Liver (tissue), 8 donors: ENCODE measurements at regions not wholly inside any gene's neighbourhood (a gene's known extent, or its start where the extent isn't known, plus 50 kb on each side); places are given as distances from the start of the nearest gene placed in this dataset.

Experiments used
- DNase-seq: peaks from one replicate; pipeline ENCODE4 v3.0.0-alpha.2; 2017; ENCODE audit warnings: low spot score
- H3K27ac ChIP-seq, 2 donors: one replicate each; pipeline ENCODE4 v1.7.0; 2013; ENCODE audit warnings: inconsistent platforms in 2 of 2, low read length in 2 of 2, control low read depth in 1 of 2, low read depth in 1 of 2, mild to moderate bottlenecking in 1 of 2
- H3K27me3 ChIP-seq, 4 donors: one replicate each; pipeline versions ENCODE4 v1.6.1 to v1.7.0; 2013; ENCODE audit warnings: low read length in 3 of 4, inconsistent platforms in 1 of 4, mild to moderate bottlenecking in 1 of 4, moderate library complexity in 1 of 4; ENCODE audit not compliant: control insufficient read depth in 4 of 4, insufficient read depth in 4 of 4
- H3K36me3 ChIP-seq, 4 donors: one replicate each; pipeline versions ENCODE4 v1.6.1 to v1.7.0; 2013; ENCODE audit warnings: low read length in 3 of 4, mild to moderate bottlenecking in 3 of 4, low read depth in 1 of 4, moderate library complexity in 1 of 4; ENCODE audit not compliant: control insufficient read depth in 4 of 4, insufficient read depth in 3 of 4
- H3K4me1 ChIP-seq, 4 donors: one replicate each; pipeline versions ENCODE4 v1.6.1 to v1.7.0; 2013; ENCODE audit warnings: low read length in 3 of 4, mild to moderate bottlenecking in 3 of 4, moderate library complexity in 1 of 4; ENCODE audit not compliant: control insufficient read depth in 4 of 4, insufficient read depth in 4 of 4
- H3K4me3 ChIP-seq, 3 donors: one replicate each; pipeline versions ENCODE4 v1.6.1 to v1.7.0; 2013; ENCODE audit warnings: low read length in 3 of 3, control low read depth in 1 of 3, low read depth in 1 of 3, mild to moderate bottlenecking in 1 of 3
- H3K9ac ChIP-seq, 2 donors: one replicate each; pipeline ENCODE4 v1.7.0; 2013; ENCODE audit warnings: low read length in 2 of 2, mild to moderate bottlenecking in 2 of 2, moderate library complexity in 2 of 2, control low read depth in 1 of 2, low read depth in 1 of 2
- H3K9me3 ChIP-seq, 4 donors: one replicate each; pipeline versions ENCODE4 v1.6.1 to v1.7.0; 2013; ENCODE audit warnings: low read length in 3 of 4; ENCODE audit not compliant: control insufficient read depth in 4 of 4
- CTCF ChIP-seq: fragments of 150-350 bp; IDR thresholded peaks from 2 replicates; pipeline ENCODE4 v1.5.1; 2017; ENCODE audit warnings: improper control_type of control experiment, low read depth, low read length; ENCODE audit not compliant: missing input control
- EGR1 ChIP-seq, 2 donors: IDR thresholded peaks; 2 replicates each; pipeline ENCODE4 v1.6.1; 2016 to 2018; ENCODE audit warnings: antibody characterized with exemption in 2 of 2, low read depth in 2 of 2
- FOXA1 ChIP-seq: IDR thresholded peaks from 2 replicates; pipeline ENCODE4 v1.6.1; 2016; ENCODE audit warnings: antibody characterized with exemption
- FOXA2 ChIP-seq: IDR thresholded peaks from 2 replicates; pipeline ENCODE4 v1.6.1; 2016; ENCODE audit warnings: antibody characterized with exemption
- HNF4A ChIP-seq, 2 donors: conservative IDR thresholded peaks; 2 replicates each; pipeline ENCODE4 v1.6.1; 2016; ENCODE audit warnings: antibody characterized with exemption in 2 of 2, mild to moderate bottlenecking in 2 of 2
- HNF4G ChIP-seq: IDR thresholded peaks from 2 replicates; pipeline ENCODE4 v1.6.1; 2016; ENCODE audit warnings: antibody characterized with exemption
- MAX ChIP-seq: IDR thresholded peaks from 2 replicates; pipeline ENCODE4 v1.6.1; 2016; ENCODE audit warnings: antibody characterized with exemption
- NR2F2 ChIP-seq: IDR thresholded peaks from 2 replicates; pipeline ENCODE4 v1.6.1; 2016; ENCODE audit warnings: antibody characterized with exemption
- RAD21 ChIP-seq, 2 donors: IDR thresholded peaks; 2 replicates each; pipeline ENCODE4 v1.6.1; 2016; ENCODE audit warnings: antibody characterized with exemption in 2 of 2, mild to moderate bottlenecking in 2 of 2
- REST ChIP-seq: IDR thresholded peaks from 2 replicates; pipeline ENCODE4 v1.6.1; 2016; ENCODE audit warnings: antibody characterized with exemption, mild to moderate bottlenecking
- RXRA ChIP-seq, 2 donors: IDR thresholded peaks; 2 replicates each; pipeline ENCODE4 v1.6.1; 2017 to 2018; ENCODE audit warnings: antibody characterized with exemption in 2 of 2, mild to moderate bottlenecking in 1 of 2
- SP1 ChIP-seq: IDR thresholded peaks from 2 replicates; pipeline ENCODE4 v1.6.1; 2018; ENCODE audit warnings: antibody characterized with exemption, mild to moderate bottlenecking
- TAF1 ChIP-seq: conservative IDR thresholded peaks from 2 replicates; pipeline ENCODE4 v1.6.1; 2016; ENCODE audit warnings: antibody characterized with exemption, mild to moderate bottlenecking
- YY1 ChIP-seq: IDR thresholded peaks from 2 replicates; pipeline ENCODE4 v1.6.1; 2016; ENCODE audit warnings: antibody characterized with exemption, mild to moderate bottlenecking
- WGBS: extraction: QIAGEN DNeasy Blood & Tissue Kit; methylation state at CpG from one replicate; pipeline ENCODE4 v1.1.7; 2013; 5-methylcytosine and 5-hydroxymethylcytosine counted together
- donor health status: healthy.
- donor health status: healthy.
- donor health status: healthy.
- donor health status: healthy.
- donor health status: healthy.

- no peaks in the 10 kb centered on the region for H3K36me3 ChIP-seq
- WGBS: 94% methylated on average over 5 of the region's 5 CpGs
- TF ChIP-seq RXRA (IDR thresholded peaks at IDR 0.05) (no peak), MAX (no peak), REST (no peak), NR2F2 (no peak), SP1 (no peak), HNF4G (no peak), HNF4A (conservative IDR thresholded peaks at IDR 0.05) (no peak)
- no peak for DNase-seq
- H3K27ac ChIP-seq: no peak overlapping the region
- H3K4me1 ChIP-seq: peaks cover 0 to 6% (median 3%) of the 10 kb centered on the region in 4 donors
- H3K9me3 ChIP-seq: no peaks in the 10 kb centered on the region
- no peak overlapping the region for H3K9ac ChIP-seq
- H3K4me3 ChIP-seq: no peak overlapping the region
- no peaks in the 10 kb centered on the region for H3K27me3 ChIP-seq
Measured at GRCh38 chr5:68565427-68565826, 349.9 kb downstream of the PIK3R1 start.

GRCh38 chr5:68576805-68577204 is 361.2 kb downstream of the PIK3R1 start:
- Histone ChIP-seq H3K4me3 (no peak overlapping the region), H3K9ac (no peak overlapping the region), H3K36me3 (peaks cover 0 to 2% (median 0%) of the 10 kb centered on the region in 4 donors), H3K27ac (no peak overlapping the region), H3K27me3 (no peaks in the 10 kb centered on the region), H3K4me1 (no peaks in the 10 kb centered on the region), H3K9me3 (peaks cover 0 to 4% (median 2%) of the 10 kb centered on the region in 4 donors)
- WGBS: 85% methylated on average over 1 of the region's 1 CpG
- DNase-seq: no peak
- no peak for TF ChIP-seq RAD21 (IDR thresholded peaks at IDR 0.05)
- TF ChIP-seq FOXA2: no peak
- no peak for TF ChIP-seq TAF1
- TF ChIP-seq EGR1 (IDR thresholded peaks at IDR 0.05; ENCODE audit: low read depth in 2 of 2): no peak
- TF ChIP-seq HNF4G: no peak

- no peak for TF ChIP-seq FOXA1
- no peak for TF ChIP-seq CTCF
- no peak for TF ChIP-seq YY1
- TF ChIP-seq RAD21 (IDR thresholded peaks at IDR 0.05): no peak
- no peak for TF ChIP-seq TAF1
- 95% methylated on average over 1 of the region's 1 CpG for WGBS
- no peak for DNase-seq
Measured at GRCh38 chr5:68582284-68582683, 366.7 kb downstream of the PIK3R1 start.

More at GRCh38 chr5:68582284-68582683, 366.7 kb downstream of the PIK3R1 start:
- Histone ChIP-seq H3K27ac (no peak overlapping the region), H3K36me3 (no peaks in the 10 kb centered on the region), H3K9ac (no peak overlapping the region), H3K4me1 (no peaks in the 10 kb centered on the region), H3K9me3 (peaks cover 0 to 2% (median under 1%) of the 10 kb centered on the region in 4 donors), H3K27me3 (no peaks in the 10 kb centered on the region), H3K4me3 (no peak overlapping the region)
